NB4 (cell line): ENCODE measurements at regions not wholly inside any gene's neighbourhood (a gene's known extent, or its start where the extent isn't known, plus 50 kb on each side); places are given as distances from the start of the nearest gene placed in this dataset.

Experiments used
- CTCF ChIP-seq: IDR thresholded peaks from one replicate; pipeline ENCODE4 v1.5.1; 2012; ENCODE audit warnings: low read depth, low read length
- MAX ChIP-seq: IDR thresholded peaks from 2 replicates; pipeline ENCODE4 v1.6.1; 2011; ENCODE audit warnings: low read depth, low read length
- MYC ChIP-seq: IDR thresholded peaks from 2 replicates; pipeline ENCODE4 v1.6.1; 2011; ENCODE audit warnings: low read depth, low read length
- POLR2A ChIP-seq: IDR thresholded peaks from 2 replicates; pipeline ENCODE4 v1.6.1; 2011; ENCODE audit warnings: mild to moderate bottlenecking; ENCODE audit not compliant: insufficient read length; ENCODE audit errors: extremely low read depth

GRCh38 chr5:107153283-107153682, 517.5 kb downstream of the EFNA5 start:
- TF ChIP-seq CTCF = no peak
- TF ChIP-seq POLR2A = no peak
- no peak for TF ChIP-seq MAX
- TF ChIP-seq MYC = no peak
